Cardiac fibroblast (primary cell): ENCODE measurements at regions not wholly inside any gene's neighbourhood (a gene's known extent, or its start where the extent isn't known, plus 50 kb on each side); places are given as distances from the start of the nearest gene placed in this dataset.

ENCODE experiments used
- DNase-seq, 2 donors: peaks; one replicate each; pipeline versions ENCODE4 v3.0.0 to v3.0.0-alpha.2; 2010; ENCODE audit warnings: low read depth in 2 of 2
- H3K4me3 ChIP-seq, 2 donors: replicated peaks in 1 of 2; 1 replicate in 1 of 2; 2 replicates in 1 of 2; pipeline ENCODE4 v1.5.1; 2011; ENCODE audit warnings: low read depth in 2 of 2, low read length in 2 of 2, mild to moderate bottlenecking in 2 of 2, moderate library complexity in 1 of 2
- TF ChIP-seq, protein P1 (sequence below): IDR thresholded peaks from one replicate; pipeline ENCODE4 v1.5.1; 2011; ENCODE audit warnings: low read depth, mild to moderate bottlenecking, low read length, inconsistent platforms

DNA sequence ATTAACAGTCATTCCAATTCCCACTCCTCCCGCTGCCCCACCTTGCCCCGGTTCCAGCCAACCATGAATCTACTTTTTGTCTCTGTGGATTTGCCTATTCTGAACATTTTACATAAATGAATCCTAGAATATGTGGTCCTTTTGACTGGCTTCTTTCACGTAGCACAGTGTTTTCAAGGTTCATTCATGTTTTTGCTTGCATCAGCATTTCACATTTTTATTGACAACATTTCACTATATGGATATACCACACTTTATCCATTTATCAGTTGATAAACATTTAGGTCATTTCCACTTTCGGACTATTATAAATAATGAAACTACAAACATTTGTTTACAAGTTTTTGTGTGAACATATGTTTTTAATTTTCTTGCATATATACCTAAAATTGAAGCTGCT, 182.0 kb downstream of the ZNF248 start:
- TF ChIP-seq, protein P1, sequence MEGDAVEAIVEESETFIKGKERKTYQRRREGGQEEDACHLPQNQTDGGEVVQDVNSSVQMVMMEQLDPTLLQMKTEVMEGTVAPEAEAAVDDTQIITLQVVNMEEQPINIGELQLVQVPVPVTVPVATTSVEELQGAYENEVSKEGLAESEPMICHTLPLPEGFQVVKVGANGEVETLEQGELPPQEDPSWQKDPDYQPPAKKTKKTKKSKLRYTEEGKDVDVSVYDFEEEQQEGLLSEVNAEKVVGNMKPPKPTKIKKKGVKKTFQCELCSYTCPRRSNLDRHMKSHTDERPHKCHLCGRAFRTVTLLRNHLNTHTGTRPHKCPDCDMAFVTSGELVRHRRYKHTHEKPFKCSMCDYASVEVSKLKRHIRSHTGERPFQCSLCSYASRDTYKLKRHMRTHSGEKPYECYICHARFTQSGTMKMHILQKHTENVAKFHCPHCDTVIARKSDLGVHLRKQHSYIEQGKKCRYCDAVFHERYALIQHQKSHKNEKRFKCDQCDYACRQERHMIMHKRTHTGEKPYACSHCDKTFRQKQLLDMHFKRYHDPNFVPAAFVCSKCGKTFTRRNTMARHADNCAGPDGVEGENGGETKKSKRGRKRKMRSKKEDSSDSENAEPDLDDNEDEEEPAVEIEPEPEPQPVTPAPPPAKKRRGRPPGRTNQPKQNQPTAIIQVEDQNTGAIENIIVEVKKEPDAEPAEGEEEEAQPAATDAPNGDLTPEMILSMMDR, result no peak
- no peak for DNase-seq
- no peak overlapping the region for H3K4me3 ChIP-seq

DNA sequence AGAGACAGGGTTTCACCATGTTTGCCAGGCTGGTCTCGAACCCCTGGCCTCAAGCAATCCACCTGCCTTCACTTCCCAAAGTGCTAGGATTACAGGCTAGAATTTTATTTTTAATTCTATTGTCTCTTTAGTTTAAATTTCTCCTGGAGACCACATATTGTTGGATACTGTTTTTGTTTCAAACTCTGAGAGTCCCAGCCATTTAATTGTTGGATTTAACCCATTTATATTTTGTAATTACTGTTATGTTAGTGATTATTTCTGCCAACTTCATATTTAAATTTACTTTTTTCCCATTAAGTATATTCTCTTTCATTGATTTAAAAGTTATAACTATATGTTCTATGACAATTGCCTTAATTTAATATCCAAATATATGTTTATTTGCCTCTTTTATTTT, 185.6 kb downstream of the ZNF248 start:
- DNase-seq, result no peak
- TF ChIP-seq, protein P1, result no peak
- no peak overlapping the region for H3K4me3 ChIP-seq

DNA sequence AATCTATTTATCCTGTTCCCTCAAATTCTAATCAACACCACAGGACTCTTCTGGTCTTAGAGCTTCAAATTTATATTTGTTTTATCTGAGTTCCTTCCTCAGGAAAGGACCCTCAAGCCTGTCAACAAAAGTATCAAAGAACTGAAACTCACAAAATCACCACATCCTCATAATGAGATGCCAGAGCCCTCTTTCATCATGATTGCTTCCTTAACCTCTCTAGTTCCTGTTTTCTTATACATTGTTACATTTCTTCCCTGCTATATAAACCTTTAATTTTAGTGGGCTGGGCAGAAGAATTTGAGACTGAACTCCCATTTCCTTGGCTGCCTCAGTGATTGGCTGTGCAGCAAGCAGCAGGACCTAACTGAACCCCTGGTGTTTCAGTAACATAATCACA, 189.7 kb downstream of the ZNF248 start:
- no peak overlapping the region for H3K4me3 ChIP-seq
- TF ChIP-seq, protein P1, result no peak
- DNase-seq, result no peak

DNA sequence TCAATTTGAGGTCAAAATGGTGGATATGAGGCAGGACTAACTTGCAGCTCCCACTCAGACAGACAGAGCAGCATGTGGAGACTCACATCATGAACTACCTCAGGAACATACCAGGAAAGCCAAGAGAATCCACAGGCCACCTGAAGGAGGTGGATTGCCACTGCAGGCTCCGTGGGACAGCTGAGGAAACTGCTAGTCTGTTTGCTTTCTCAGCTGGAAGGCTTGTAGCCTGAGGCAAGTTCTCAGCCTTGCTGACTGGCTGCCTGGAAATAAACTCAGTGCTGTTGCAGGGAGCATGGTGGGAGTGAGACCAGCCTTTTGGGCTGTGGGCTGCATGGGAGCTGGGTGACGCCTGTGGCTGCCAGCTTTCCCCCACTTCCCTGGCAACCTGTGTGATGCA, 202.9 kb downstream of the ZNF248 start:
- TF ChIP-seq, protein P1, result no peak
- DNase-seq, result no peak
- H3K4me3 ChIP-seq, result no peak overlapping the region

DNA sequence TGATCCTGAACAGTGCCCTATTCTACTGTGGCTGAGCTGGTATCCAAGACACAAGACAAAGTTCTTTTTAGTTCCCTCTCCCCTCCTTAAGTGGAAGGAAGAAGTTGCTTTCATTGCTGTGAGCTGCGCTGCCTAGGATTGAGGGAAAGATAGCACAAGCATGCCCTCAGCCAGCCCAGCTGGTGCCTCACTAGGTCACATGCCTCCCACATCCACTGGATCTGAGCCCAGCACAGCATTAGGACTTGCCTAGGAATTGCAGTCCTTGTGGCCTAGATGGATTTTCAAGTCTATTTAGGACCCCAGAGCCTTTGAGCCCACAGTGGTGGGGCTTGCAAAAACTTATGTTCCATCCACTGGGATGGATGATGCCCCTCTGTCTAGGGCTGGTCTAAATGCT, 214.2 kb downstream of the ZNF248 start:
- no peak for DNase-seq
- TF ChIP-seq, protein P1, result no peak

DNA sequence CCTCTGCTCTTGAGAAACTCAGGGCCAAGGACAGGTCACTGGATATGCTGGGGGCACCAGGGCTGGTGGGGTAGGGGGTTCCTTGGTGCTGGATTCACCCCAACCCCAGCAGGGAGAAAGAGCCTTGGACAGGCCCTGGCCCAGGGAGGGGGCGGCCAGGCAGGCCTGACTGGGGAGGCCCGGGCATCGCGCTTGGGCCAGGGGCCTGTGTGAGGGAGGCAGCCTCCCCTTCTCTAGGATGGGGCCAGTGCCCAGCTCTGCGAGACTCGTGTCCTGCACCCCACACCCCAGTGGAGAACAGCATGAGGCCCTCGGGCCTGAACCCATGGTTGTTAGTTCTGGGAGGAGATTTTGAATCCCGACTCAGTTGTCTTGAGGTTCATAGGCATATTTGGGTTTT, 217.1 kb downstream of the ZNF248 start:
- H3K4me3 ChIP-seq, result no peak overlapping the region
- TF ChIP-seq, protein P1, result no peak
- DNase-seq, result no peak

More for the DNA sequence above, 214.2 kb downstream of the ZNF248 start:
- H3K4me3 ChIP-seq, result no peak overlapping the region

DNA sequence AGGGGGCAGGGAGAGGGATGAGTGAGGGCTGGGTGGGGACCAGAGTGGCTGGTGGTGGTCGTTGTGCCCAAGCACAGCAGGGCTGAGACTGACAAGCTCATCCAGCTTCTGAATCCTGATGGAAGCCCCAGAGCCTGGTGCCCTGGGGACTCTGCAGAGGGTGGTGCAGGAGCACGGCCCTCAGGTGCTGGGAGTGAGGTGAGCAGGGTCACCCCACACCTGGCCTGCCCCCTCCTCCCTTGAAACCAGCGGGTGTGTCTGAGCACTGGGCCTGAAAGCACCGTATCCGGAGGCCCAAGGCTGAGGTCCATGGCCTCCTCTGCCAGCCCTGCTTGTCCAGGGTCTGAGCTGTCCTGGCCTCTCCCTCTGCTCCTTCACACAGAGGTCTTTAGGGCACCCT, 218.2 kb downstream of the ZNF248 start:
- TF ChIP-seq, protein P1, result no peak
- no peak overlapping the region for H3K4me3 ChIP-seq
- no peak for DNase-seq
